Heart left ventricle (tissue), 16 donors: ENCODE measurements at regions not wholly inside any gene's neighbourhood (a gene's known extent, or its start where the extent isn't known, plus 50 kb on each side); places are given as distances from the start of the nearest gene placed in this dataset.

Source experiments
- ATAC-seq, 4 donors: fragments of 200-7000 bp; cut with Tn5 transposase; one replicate each; pipeline ENCODE4 v1.9.1; 2020 to 2022; ENCODE audit warnings: moderate library complexity in 4 of 4, mild to moderate bottlenecking in 3 of 4, moderate number of reproducible peaks in 1 of 4
- DNase-seq, 5 donors: peaks; one replicate each; pipeline ENCODE4 v3.0.0-alpha.2; 2020
- H3K27ac ChIP-seq, 12 donors: fragments of 200-600 bp; sonication (generic) in 4 of 12; one replicate each; pipeline versions ENCODE4 v1.5.0 to v1.8.0; 2016 to 2022; ENCODE audit warnings: mild to moderate bottlenecking in 2 of 12
- H3K27me3 ChIP-seq, 9 donors: fragments of 200-600 bp; sonication (generic) in 2 of 9; one replicate each; pipeline versions ENCODE4 v1.5.1 to v1.8.0; 2016 to 2022; ENCODE audit warnings: mild to moderate bottlenecking in 3 of 9
- H3K36me3 ChIP-seq, 9 donors: fragments of 200-600 bp; sonication (generic) in 2 of 9; one replicate each; pipeline versions ENCODE4 v1.5.0 to v1.8.0; 2018 to 2022; ENCODE audit warnings: mild to moderate bottlenecking in 2 of 9
- H3K4me1 ChIP-seq, 12 donors: fragments of 200-600 bp; sonication (generic) in 4 of 12; one replicate each; pipeline versions ENCODE4 v1.5.0 to v1.8.0; 2016 to 2022; ENCODE audit warnings: mild to moderate bottlenecking in 3 of 12
- H3K4me3 ChIP-seq, 12 donors: fragments of 200-600 bp; sonication (generic) in 4 of 12; one replicate each; pipeline versions ENCODE4 v1.5.0 to v1.8.0; 2017 to 2022; ENCODE audit warnings: mild to moderate bottlenecking in 9 of 12, moderate library complexity in 4 of 12
- H3K9me3 ChIP-seq, 12 donors: fragments of 200-600 bp; sonication (generic) in 4 of 12; one replicate each; pipeline versions ENCODE4 v1.5.0 to v1.8.0; 2016 to 2022; ENCODE audit warnings: mild to moderate bottlenecking in 1 of 12
- POLR2A ChIP-seq, 2 donors: fragments of 450-650 bp; IDR thresholded peaks; one replicate each; pipeline ENCODE4 v1.6.1; 2017; ENCODE audit warnings: antibody characterized with exemption in 2 of 2, mild to moderate bottlenecking in 2 of 2, moderate library complexity in 2 of 2
- WGBS, 4 donors: extraction: QIAGEN DNeasy Blood & Tissue Kit in 2 of 4; methylation state at CpG; one replicate each; pipeline versions ENCODE4 v1.1.5 to v1.1.7; 2013 to 2018; 5-methylcytosine and 5-hydroxymethylcytosine counted together
- intact Hi-C, 10 donors: fragments of 100-400 bp; cut with DNase I; formaldehyde crosslinking; loops; one replicate each; pipeline versions ENCODE4 v1.11.1 to v1.14.2; 2022
- TF ChIP-seq, protein P1 (sequence below), 12 donors: fragments of 200-600 bp; sonication (generic) in 4 of 12; IDR thresholded peaks; one replicate each; pipeline versions ENCODE4 v1.5.0 to v1.8.0; 2018 to 2022; ENCODE audit warnings: antibody characterized with exemption in 12 of 12, mild to moderate bottlenecking in 5 of 12
- donor health status: ischemic (EF 13 %, LVEDD 7.1; RV severe dilation, severe dysfunction).
- donor health status: healthy with polysubstance abuse.
- donor health status: DM: no; HTN: yes; CAD: no.
- donor health status: DM: no; HTN: no; CAD: no.
- donor health status: ischemic (EF 25% LVEDD 6.9; RV normal size, moderate dysfunction).
- donor health status: ischemic (EF 25% LVEDD 5.7; RV mildly dilated, moderate dysfunction).
- donor health status: healthy.
- donor health status: DM: yes; HTN: yes; CAD: no.
- donor health status: ischemic (EF 35%, LVEDD 5.7; RV mildly dilated, moderate dysfunction).
- donor health status: nonischemic (EF 11% LVEDD 7.7; RV severe dilation, severe dysfunction).
- donor health status: DM: yes; HTN: yes; CAD: no.
- donor health status: PGD.
- donor health status: ischemic (EF 29% LVEDD 5.4; RV normal size, mild dysfunction).
- donor health status: nonischemic (EF 23%, LVEDD 6.1; RV moderate dilation, normal function).

DNA sequence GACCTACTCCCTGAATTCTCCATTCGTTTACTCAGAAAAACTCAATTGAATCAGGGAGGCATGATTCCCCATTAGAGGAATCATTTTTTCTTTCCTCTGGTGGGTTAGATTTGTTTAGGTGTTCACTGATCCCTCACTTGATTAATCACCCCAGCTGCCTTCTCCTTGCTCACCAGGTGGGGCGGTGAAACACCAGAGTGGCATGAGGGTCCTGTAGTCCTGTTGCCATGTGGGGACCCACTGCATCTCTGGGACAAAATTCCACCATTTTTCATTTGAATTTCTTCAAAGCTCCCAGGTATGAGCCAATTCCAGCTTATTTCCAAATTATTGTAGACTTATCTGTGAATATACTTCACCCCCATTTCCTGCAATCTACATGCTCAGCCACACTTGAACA lies 462.7 kb upstream of the ZNF507 start:
- Histone ChIP-seq H3K9me3 (no peaks in the 10 kb centered on the region), H3K36me3 (no peaks in the 10 kb centered on the region), H3K4me1 (peaks cover 0 to 6% (median 0%) of the 10 kb centered on the region in 12 donors), H3K4me3 (no peak overlapping the region), H3K27me3 (no peaks in the 10 kb centered on the region), H3K27ac (no peak overlapping the region)
- TF ChIP-seq, protein P1, sequence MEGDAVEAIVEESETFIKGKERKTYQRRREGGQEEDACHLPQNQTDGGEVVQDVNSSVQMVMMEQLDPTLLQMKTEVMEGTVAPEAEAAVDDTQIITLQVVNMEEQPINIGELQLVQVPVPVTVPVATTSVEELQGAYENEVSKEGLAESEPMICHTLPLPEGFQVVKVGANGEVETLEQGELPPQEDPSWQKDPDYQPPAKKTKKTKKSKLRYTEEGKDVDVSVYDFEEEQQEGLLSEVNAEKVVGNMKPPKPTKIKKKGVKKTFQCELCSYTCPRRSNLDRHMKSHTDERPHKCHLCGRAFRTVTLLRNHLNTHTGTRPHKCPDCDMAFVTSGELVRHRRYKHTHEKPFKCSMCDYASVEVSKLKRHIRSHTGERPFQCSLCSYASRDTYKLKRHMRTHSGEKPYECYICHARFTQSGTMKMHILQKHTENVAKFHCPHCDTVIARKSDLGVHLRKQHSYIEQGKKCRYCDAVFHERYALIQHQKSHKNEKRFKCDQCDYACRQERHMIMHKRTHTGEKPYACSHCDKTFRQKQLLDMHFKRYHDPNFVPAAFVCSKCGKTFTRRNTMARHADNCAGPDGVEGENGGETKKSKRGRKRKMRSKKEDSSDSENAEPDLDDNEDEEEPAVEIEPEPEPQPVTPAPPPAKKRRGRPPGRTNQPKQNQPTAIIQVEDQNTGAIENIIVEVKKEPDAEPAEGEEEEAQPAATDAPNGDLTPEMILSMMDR (IDR thresholded peaks at IDR 0.05): no peak
- TF ChIP-seq POLR2A (IDR thresholded peaks at IDR 0.05): no peak
- intact Hi-C loops: no loop called here
- ATAC-seq (no peak), DNase-seq (no peak)
- 81 to 87% (median 87%) methylated on average over 2 of the region's 2 CpGs for WGBS, 4 donors

DNA sequence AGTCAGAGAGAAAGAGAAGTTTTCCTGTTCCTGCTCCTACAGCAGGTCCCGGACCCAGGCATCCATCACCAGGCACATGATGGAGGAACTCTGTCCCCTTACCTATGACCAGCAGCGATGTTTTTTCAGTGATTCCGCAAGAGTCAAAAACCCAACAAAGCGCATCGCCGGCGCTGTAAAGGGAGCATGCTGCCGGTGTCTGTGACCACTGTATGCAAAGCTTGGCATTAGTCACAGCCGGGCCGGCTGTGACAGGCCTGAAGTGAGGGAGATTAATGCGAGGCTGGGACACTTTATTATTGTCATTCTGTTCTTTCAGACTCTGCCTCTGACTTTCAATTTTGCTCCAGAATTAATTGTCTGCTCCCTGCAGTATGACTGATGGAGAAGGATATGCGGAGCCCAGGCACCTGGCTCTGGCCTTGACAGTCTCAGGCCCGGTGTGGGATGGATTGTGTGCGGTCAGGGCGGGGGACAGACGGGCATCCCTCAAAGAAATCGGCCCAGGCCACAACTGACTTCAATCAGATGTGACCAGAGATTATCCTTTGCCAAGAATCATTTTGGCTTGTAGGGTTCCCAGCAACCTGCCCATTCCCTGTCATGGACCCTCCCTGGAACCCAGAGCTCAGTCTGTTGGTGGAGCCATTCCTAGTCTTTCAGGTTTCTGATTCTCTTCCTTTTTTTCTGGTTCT lies 462.0 kb upstream of the ZNF507 start:
- Histone ChIP-seq H3K4me3 (no peak overlapping the region), H3K9me3 (no peaks in the 10 kb centered on the region), H3K27me3 (no peaks in the 10 kb centered on the region), H3K4me1 (peaks cover 0 to 6% (median 0%) of the 10 kb centered on the region in 12 donors), H3K36me3 (no peaks in the 10 kb centered on the region), H3K27ac (no peak overlapping the region)
- intact Hi-C loops: no loop called here
- DNase-seq (no peak), ATAC-seq (no peak)
- 88 to 93% (median 91%) methylated on average over 17 of the region's 17 CpGs for WGBS, 4 donors
- TF ChIP-seq, protein P1 (IDR thresholded peaks at IDR 0.05): no peak

DNA sequence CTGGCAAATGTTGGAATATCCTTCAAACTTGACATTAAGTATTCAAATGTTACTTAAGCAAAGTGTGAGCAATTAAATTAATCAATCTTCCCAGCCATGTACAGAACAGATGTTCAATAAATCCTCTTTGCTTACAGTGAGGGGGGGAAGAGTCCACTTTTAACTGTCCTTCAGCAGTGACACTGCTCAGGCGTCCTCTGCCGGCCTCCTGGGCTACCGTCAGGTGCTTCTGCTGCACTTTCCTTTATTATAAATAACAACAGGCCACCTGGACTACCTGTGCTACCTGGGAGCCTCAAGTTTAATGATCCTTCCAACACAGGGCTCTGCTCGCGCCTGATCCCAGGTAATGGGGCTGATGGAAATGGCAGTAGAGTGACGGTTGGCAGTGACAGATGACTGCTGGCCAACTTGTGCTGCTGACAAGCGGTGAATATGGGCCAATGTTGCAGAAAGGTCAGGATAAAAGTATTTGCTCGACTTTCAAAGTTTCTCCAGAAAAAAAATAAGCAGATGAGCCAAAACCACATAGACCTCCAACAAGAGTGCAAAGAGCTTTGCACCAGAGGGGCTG lies 460.0 kb upstream of the ZNF507 start:
- peaks cover 0 to 4% (median 0%) of the 10 kb centered on the region in 12 donors for H3K4me1 ChIP-seq
- H3K9me3 ChIP-seq: no peaks in the 10 kb centered on the region
- TF ChIP-seq, protein P1 (IDR thresholded peaks at IDR 0.05): no peak
- no peak for TF ChIP-seq POLR2A (IDR thresholded peaks at IDR 0.05)
- no peak overlapping the region for H3K4me3 ChIP-seq
- DNase-seq (no peak), ATAC-seq (no peak)
- 64 to 80% (median 71%) methylated on average over 8 of the region's 8 CpGs for WGBS, 4 donors
- intact Hi-C loops: no loop called here
- H3K27me3 ChIP-seq: peaks cover 0 to 8% (median 0%) of the 10 kb centered on the region in 9 donors
- no peaks in the 10 kb centered on the region for H3K36me3 ChIP-seq
- H3K27ac ChIP-seq: no peak overlapping the region

DNA sequence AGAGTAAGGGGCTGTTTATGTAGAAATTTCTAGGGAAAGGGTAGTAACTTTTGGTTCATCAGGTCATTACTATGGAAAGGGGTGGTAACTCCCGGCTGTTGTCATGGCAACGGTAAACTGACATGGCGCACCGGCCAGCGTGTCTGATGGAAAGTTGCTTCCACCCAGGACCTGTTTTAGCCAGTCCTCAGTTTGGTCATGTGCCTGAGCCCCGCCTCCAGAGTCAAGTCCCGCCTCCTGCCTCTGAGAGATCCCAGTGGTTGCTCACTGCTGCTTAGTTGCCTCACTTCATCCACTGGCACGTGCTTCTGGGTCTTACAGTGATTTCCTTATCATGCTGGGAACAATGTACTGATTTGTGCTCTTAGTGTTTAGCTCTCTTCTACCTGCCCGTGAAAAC lies 455.2 kb upstream of the ZNF507 start:
- intact Hi-C loops: no loop called here
- ATAC-seq (no peak), DNase-seq (no peak)
- 83 to 89% (median 84%) methylated on average over 6 to 9 of the region's 9 CpGs for WGBS, 4 donors
- Histone ChIP-seq H3K9me3 (peaks cover 0 to 11% (median 0%) of the 10 kb centered on the region in 12 donors), H3K36me3 (no peaks in the 10 kb centered on the region), H3K27me3 (peaks cover 0 to 8% (median 0%) of the 10 kb centered on the region in 9 donors), H3K4me3 (no peak overlapping the region), H3K27ac (no peak overlapping the region), H3K4me1 (no peaks in the 10 kb centered on the region)
- TF ChIP-seq, protein P1 (IDR thresholded peaks at IDR 0.05): no peak
- no peak for TF ChIP-seq POLR2A (IDR thresholded peaks at IDR 0.05)
